ENCODE measurements at regions not wholly inside any gene's neighbourhood (a gene's known extent, or its start where the extent isn't known, plus 50 kb on each side); places are given as distances from the start of the nearest gene placed in this dataset.

- TF ChIP-seq POLR2AphosphoS5 (IDR thresholded peaks at IDR 0.05; ENCODE audit: borderline replicate concordance, low read depth, low read length) = no peak
- no peak for TF ChIP-seq EZH2 (IDR thresholded peaks at IDR 0.05)
Measured at GRCh38 chr13:81117416-81117815, 776.5 kb upstream of the SPRY2 start.

All from SK-N-MC (cell line).